Heart left ventricle (tissue), 16 donors: ENCODE measurements at regions not wholly inside any gene's neighbourhood (a gene's known extent, or its start where the extent isn't known, plus 50 kb on each side); places are given as distances from the start of the nearest gene placed in this dataset.

Experiments used
- ATAC-seq, 4 donors: fragments of 200-7000 bp; cut with Tn5 transposase; one replicate each; pipeline ENCODE4 v1.9.1; 2020 to 2022; ENCODE audit warnings: moderate library complexity in 4 of 4, mild to moderate bottlenecking in 3 of 4, moderate number of reproducible peaks in 1 of 4
- DNase-seq, 5 donors: peaks; one replicate each; pipeline ENCODE4 v3.0.0-alpha.2; 2020
- H3K27ac ChIP-seq, 12 donors: fragments of 200-600 bp; sonication (generic) in 4 of 12; one replicate each; pipeline versions ENCODE4 v1.5.0 to v1.8.0; 2016 to 2022; ENCODE audit warnings: mild to moderate bottlenecking in 2 of 12
- H3K27me3 ChIP-seq, 9 donors: fragments of 200-600 bp; sonication (generic) in 2 of 9; one replicate each; pipeline versions ENCODE4 v1.5.1 to v1.8.0; 2016 to 2022; ENCODE audit warnings: mild to moderate bottlenecking in 3 of 9
- H3K36me3 ChIP-seq, 9 donors: fragments of 200-600 bp; sonication (generic) in 2 of 9; one replicate each; pipeline versions ENCODE4 v1.5.0 to v1.8.0; 2018 to 2022; ENCODE audit warnings: mild to moderate bottlenecking in 2 of 9
- H3K4me1 ChIP-seq, 12 donors: fragments of 200-600 bp; sonication (generic) in 4 of 12; one replicate each; pipeline versions ENCODE4 v1.5.0 to v1.8.0; 2016 to 2022; ENCODE audit warnings: mild to moderate bottlenecking in 3 of 12
- H3K4me3 ChIP-seq, 12 donors: fragments of 200-600 bp; sonication (generic) in 4 of 12; one replicate each; pipeline versions ENCODE4 v1.5.0 to v1.8.0; 2017 to 2022; ENCODE audit warnings: mild to moderate bottlenecking in 9 of 12, moderate library complexity in 4 of 12
- H3K9me3 ChIP-seq, 12 donors: fragments of 200-600 bp; sonication (generic) in 4 of 12; one replicate each; pipeline versions ENCODE4 v1.5.0 to v1.8.0; 2016 to 2022; ENCODE audit warnings: mild to moderate bottlenecking in 1 of 12
- POLR2A ChIP-seq, 2 donors: fragments of 450-650 bp; IDR thresholded peaks; one replicate each; pipeline ENCODE4 v1.6.1; 2017; ENCODE audit warnings: antibody characterized with exemption in 2 of 2, mild to moderate bottlenecking in 2 of 2, moderate library complexity in 2 of 2
- WGBS, 4 donors: extraction: QIAGEN DNeasy Blood & Tissue Kit in 2 of 4; methylation state at CpG; one replicate each; pipeline versions ENCODE4 v1.1.5 to v1.1.7; 2013 to 2018; 5-methylcytosine and 5-hydroxymethylcytosine counted together
- intact Hi-C, 10 donors: fragments of 100-400 bp; cut with DNase I; formaldehyde crosslinking; loops; one replicate each; pipeline versions ENCODE4 v1.11.1 to v1.14.2; 2022
- TF ChIP-seq, protein P1 (sequence below), 12 donors: fragments of 200-600 bp; sonication (generic) in 4 of 12; IDR thresholded peaks; one replicate each; pipeline versions ENCODE4 v1.5.0 to v1.8.0; 2018 to 2022; ENCODE audit warnings: antibody characterized with exemption in 12 of 12, mild to moderate bottlenecking in 5 of 12
- donor health status: ischemic (EF 13 %, LVEDD 7.1; RV severe dilation, severe dysfunction).
- donor health status: healthy with polysubstance abuse.
- donor health status: DM: no; HTN: yes; CAD: no.
- donor health status: DM: no; HTN: no; CAD: no.
- donor health status: ischemic (EF 25% LVEDD 6.9; RV normal size, moderate dysfunction).
- donor health status: ischemic (EF 25% LVEDD 5.7; RV mildly dilated, moderate dysfunction).
- donor health status: healthy.
- donor health status: DM: yes; HTN: yes; CAD: no.
- donor health status: ischemic (EF 35%, LVEDD 5.7; RV mildly dilated, moderate dysfunction).
- donor health status: nonischemic (EF 11% LVEDD 7.7; RV severe dilation, severe dysfunction).
- donor health status: DM: yes; HTN: yes; CAD: no.
- donor health status: PGD.
- donor health status: ischemic (EF 29% LVEDD 5.4; RV normal size, mild dysfunction).
- donor health status: nonischemic (EF 23%, LVEDD 6.1; RV moderate dilation, normal function).

DNA sequence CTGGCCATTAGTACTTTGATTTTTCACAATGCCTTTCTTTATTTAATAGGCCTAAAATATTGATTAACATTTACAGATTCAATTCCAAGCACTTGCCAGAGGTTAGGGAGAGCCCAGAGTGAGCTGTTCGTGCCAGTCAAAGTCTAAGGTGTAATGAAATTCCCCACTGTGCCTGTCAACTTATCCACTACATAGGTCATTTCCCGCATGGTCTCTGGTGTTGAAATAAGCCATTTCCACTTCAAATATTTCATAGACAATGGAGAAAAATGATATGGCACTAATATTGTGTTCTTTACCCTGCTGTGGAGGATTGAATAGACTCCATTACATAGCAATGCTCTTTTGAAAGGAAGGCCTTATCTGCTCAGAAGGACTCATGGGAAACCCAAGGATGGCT lies 978.1 kb upstream of the CELF2 start:
- WGBS, 4 donors: 73 to 87% (median 81%) methylated on average over 2 of the region's 2 CpGs
- TF ChIP-seq, protein P1, sequence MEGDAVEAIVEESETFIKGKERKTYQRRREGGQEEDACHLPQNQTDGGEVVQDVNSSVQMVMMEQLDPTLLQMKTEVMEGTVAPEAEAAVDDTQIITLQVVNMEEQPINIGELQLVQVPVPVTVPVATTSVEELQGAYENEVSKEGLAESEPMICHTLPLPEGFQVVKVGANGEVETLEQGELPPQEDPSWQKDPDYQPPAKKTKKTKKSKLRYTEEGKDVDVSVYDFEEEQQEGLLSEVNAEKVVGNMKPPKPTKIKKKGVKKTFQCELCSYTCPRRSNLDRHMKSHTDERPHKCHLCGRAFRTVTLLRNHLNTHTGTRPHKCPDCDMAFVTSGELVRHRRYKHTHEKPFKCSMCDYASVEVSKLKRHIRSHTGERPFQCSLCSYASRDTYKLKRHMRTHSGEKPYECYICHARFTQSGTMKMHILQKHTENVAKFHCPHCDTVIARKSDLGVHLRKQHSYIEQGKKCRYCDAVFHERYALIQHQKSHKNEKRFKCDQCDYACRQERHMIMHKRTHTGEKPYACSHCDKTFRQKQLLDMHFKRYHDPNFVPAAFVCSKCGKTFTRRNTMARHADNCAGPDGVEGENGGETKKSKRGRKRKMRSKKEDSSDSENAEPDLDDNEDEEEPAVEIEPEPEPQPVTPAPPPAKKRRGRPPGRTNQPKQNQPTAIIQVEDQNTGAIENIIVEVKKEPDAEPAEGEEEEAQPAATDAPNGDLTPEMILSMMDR (IDR thresholded peaks at IDR 0.05): no peak
- TF ChIP-seq POLR2A (IDR thresholded peaks at IDR 0.05): no peak
- Histone ChIP-seq H3K4me1 (no peaks in the 10 kb centered on the region), H3K4me3 (no peak overlapping the region), H3K36me3 (no peaks in the 10 kb centered on the region), H3K27me3 (no peaks in the 10 kb centered on the region), H3K27ac (no peak overlapping the region), H3K9me3 (no peaks in the 10 kb centered on the region)
- intact Hi-C loops: no loop called here
- ATAC-seq: no peak
- no peak for DNase-seq

DNA sequence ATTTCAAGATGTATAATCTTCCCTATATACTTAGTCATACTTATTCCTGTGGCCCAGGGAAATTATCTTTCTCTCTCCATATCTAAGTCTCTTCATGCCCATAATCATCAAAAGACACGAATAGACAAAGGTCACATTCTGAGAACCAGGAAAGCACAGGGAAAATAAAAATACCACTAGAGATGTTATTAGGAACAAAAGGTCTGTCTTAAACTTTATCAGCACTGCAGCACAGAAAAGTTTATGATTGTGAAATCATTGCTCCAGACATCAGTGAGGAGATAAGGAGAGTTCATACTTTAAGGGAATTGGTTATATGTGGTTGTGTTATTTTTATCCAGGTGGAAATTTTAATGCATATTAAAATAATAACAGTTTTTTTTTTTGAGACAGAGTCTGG lies 974.6 kb upstream of the CELF2 start:
- H3K27me3 ChIP-seq: no peaks in the 10 kb centered on the region
- no peak for DNase-seq
- H3K4me3 ChIP-seq: no peak overlapping the region
- no peaks in the 10 kb centered on the region for H3K4me1 ChIP-seq
- TF ChIP-seq, protein P1 (IDR thresholded peaks at IDR 0.05): no peak
- TF ChIP-seq POLR2A (IDR thresholded peaks at IDR 0.05): no peak
- H3K27ac ChIP-seq: no peak overlapping the region
- peaks cover 0 to 4% (median 0%) of the 10 kb centered on the region in 12 donors for H3K9me3 ChIP-seq
- H3K36me3 ChIP-seq: no peaks in the 10 kb centered on the region
- no peak for ATAC-seq
- WGBS, 4 donors: 0% methylated on average over 1 of the region's 1 CpG
- intact Hi-C loops: no loop called here

DNA sequence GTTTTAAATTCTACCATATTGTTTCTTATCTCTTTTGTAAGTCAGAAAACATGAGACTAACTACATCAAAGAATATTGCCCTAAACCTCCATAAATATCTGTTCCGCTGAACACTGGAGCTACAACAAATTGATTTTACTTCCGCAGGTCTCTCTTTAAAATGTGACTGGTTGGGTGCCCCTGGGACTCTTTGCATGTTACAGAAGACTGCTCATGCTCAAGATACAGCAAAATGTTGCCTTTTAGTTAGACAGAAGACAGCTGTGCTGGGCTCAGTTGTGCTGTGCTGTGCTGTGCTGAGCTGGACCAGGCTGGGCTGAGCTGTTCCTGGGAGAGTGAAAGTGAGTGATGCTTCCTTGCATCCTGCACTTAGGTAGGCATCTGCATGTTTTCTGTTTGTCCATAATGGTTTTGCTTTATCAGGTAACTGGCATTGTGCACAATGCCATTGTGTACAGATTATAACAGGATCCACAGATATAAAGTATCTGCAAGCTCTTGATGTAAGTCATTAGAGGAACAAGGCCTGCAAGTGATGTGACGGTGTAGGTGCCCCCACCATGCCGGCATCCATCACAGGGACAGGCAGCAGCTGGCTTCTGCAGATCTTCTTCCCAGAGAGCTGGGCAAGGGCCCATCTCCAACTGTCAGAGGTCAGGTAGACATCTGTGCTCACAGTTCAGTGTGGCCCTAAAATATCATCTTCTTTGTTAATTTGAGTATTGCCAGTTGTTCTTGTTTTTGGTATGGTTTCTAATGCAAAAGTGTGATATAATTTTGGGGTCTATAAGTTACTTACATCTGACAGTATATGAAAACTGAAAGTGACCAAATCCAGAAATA lies 972.5 kb upstream of the CELF2 start:
- Histone ChIP-seq H3K36me3 (no peaks in the 10 kb centered on the region), H3K27ac (no peak overlapping the region), H3K4me1 (no peaks in the 10 kb centered on the region), H3K4me3 (no peak overlapping the region), H3K27me3 (no peaks in the 10 kb centered on the region), H3K9me3 (peaks cover 0 to 4% (median 0%) of the 10 kb centered on the region in 12 donors)
- DNase-seq (no peak), ATAC-seq (peak in 1 of 4 donors; percentile 80)
- 77 to 95% (median 82%) methylated on average over 3 to 4 of the region's 4 CpGs for WGBS, 4 donors
- intact Hi-C loops: no loop called here
- no peak for TF ChIP-seq POLR2A (IDR thresholded peaks at IDR 0.05)
- TF ChIP-seq, protein P1 (IDR thresholded peaks at IDR 0.05): no peak

DNA sequence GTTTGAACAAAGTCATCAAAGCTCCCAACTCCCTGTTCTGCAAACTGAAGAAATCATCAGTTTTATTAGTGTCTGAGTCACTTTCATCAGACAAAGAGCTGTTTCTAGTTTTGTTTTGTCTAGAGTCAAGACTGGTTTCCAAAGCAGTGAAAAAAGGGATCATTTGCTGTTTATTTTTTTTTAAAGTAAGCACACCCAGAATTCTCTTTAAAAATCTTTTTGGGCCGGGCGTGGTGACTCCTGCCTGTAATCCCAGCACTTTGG lies 972.0 kb upstream of the CELF2 start:
- Histone ChIP-seq H3K27me3 (no peaks in the 10 kb centered on the region), H3K36me3 (no peaks in the 10 kb centered on the region), H3K4me1 (no peaks in the 10 kb centered on the region), H3K27ac (no peak overlapping the region), H3K4me3 (no peak overlapping the region), H3K9me3 (peaks cover 0 to 4% (median 0%) of the 10 kb centered on the region in 12 donors)
- ATAC-seq (peak in 1 of 4 donors; percentile 58), DNase-seq (no peak)
- WGBS, 4 donors: 76 to 91% (median 88%) methylated on average over 2 of the region's 2 CpGs
- no peak for TF ChIP-seq POLR2A (IDR thresholded peaks at IDR 0.05)
- TF ChIP-seq, protein P1 (IDR thresholded peaks at IDR 0.05): no peak
- intact Hi-C loops: no loop called here
